Stimulated activated CD8-positive, alpha-beta memory T cell treated with anti-CD3 and anti-CD28 coated beads, Interleukin-4, amount 100 ng/mL, for 48 hours (primary cell): ENCODE measurements at regions not wholly inside any gene's neighbourhood (a gene's known extent, or its start where the extent isn't known, plus 50 kb on each side); places are given as distances from the start of the nearest gene placed in this dataset.

Source experiments
- DNase-seq: peaks from one replicate; pipeline ENCODE4 v3.0.0-alpha.2; 2020

GRCh38 chr11:15780837-15781236, 575.5 kb downstream of the SOX6 start:
- no peak for DNase-seq

- DNase-seq, result no peak
Measured at GRCh38 chr11:15783619-15784018, 572.7 kb downstream of the SOX6 start.

- no peak for DNase-seq
Measured at GRCh38 chr11:15793043-15793996, 563.0 kb downstream of the SOX6 start.

- no peak for DNase-seq
Measured at GRCh38 chr11:15794361-15795150, 561.8 kb downstream of the SOX6 start.

GRCh38 chr11:15795378-15795777, 561.0 kb downstream of the SOX6 start:
- no peak for DNase-seq

GRCh38 chr11:15800111-15800800, 556.1 kb downstream of the SOX6 start:
- DNase-seq, result peak; percentile 31

- no peak for DNase-seq
Measured at GRCh38 chr11:15801126-15801525, 555.2 kb downstream of the SOX6 start.

GRCh38 chr11:15801616-15802015, 554.7 kb downstream of the SOX6 start:
- no peak for DNase-seq

GRCh38 chr11:15805726-15806125, 550.6 kb downstream of the SOX6 start:
- DNase-seq, result no peak

- no peak for DNase-seq
Measured at GRCh38 chr11:15806217-15806616, 550.1 kb downstream of the SOX6 start.

GRCh38 chr11:15807827-15808226, 548.5 kb downstream of the SOX6 start:
- no peak for DNase-seq

- no peak for DNase-seq
Measured at GRCh38 chr11:15810082-15810481, 546.3 kb downstream of the SOX6 start.

- DNase-seq, result no peak
Measured at GRCh38 chr11:15810525-15810924, 545.8 kb downstream of the SOX6 start.

- no peak for DNase-seq
Measured at GRCh38 chr11:15815246-15816195, 540.8 kb downstream of the SOX6 start.

GRCh38 chr11:15816260-15816871, 540.0 kb downstream of the SOX6 start:
- no peak for DNase-seq

GRCh38 chr11:15817001-15817400, 539.3 kb downstream of the SOX6 start:
- DNase-seq, result no peak

GRCh38 chr11:15818132-15818842, 538.1 kb downstream of the SOX6 start:
- DNase-seq, result no peak

- peak; percentile 67 for DNase-seq
Measured at GRCh38 chr11:15819679-15820286, 536.6 kb downstream of the SOX6 start.

GRCh38 chr11:15821451-15821850, 534.9 kb downstream of the SOX6 start:
- no peak for DNase-seq

- DNase-seq, result no peak
Measured at GRCh38 chr11:15824060-15824459, 532.3 kb downstream of the SOX6 start.
